CD4-positive, alpha-beta T cell treated with Interleukin-21 for 1 hour (primary cell): ENCODE measurements at regions not wholly inside any gene's neighbourhood (a gene's known extent, or its start where the extent isn't known, plus 50 kb on each side); places are given as distances from the start of the nearest gene placed in this dataset.

Experiments
- DNase-seq: peaks from one replicate; pipeline ENCODE4 v3.0.0-alpha.2; 2020

DNA sequence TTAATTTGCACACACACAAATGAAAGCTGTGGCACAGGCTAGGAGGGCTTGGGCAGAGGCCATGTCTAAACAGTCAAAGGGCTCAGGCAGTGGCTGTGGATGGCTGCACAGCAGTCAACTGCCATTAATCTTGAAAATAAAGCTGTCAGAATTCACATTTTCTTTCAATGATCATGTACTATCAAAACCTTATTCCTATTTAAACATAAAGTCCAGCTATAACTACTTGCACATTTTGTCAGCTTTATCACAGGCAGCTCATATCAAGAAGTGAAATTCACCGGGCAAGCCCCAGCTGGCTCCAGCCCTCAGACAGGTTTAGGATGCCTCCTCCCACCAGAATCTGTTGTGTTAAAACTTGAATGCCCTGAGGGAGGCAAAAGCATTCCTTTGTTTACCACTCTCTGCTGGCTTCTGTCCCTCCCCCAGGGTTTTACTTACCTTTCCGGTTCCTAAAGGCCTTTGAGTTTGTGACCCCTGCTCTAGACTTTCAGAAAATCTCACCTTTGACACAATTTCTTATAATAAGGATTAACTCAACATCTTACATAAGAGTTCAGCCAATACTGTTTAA lies 54.9 kb upstream of the GRAMD2B start:
- no peak for DNase-seq

DNA sequence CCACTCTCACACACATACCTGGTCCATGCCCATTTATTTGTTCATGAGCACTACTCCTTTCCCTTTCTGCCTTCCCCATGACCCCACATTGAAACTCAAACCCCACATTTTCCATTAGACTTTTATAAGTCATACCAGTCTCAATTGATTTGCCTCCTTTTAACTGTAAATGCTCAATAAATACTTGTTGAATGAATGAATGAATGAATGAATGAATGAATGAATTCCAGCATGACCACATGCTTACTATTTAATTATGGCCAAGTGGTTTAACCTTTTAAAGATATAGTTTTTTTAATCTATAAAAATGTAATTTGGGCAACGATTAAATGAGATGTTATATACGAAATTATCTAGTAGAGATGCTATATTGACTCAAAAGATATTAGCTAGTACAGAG lies 54.1 kb upstream of the GRAMD2B start:
- no peak for DNase-seq

DNA sequence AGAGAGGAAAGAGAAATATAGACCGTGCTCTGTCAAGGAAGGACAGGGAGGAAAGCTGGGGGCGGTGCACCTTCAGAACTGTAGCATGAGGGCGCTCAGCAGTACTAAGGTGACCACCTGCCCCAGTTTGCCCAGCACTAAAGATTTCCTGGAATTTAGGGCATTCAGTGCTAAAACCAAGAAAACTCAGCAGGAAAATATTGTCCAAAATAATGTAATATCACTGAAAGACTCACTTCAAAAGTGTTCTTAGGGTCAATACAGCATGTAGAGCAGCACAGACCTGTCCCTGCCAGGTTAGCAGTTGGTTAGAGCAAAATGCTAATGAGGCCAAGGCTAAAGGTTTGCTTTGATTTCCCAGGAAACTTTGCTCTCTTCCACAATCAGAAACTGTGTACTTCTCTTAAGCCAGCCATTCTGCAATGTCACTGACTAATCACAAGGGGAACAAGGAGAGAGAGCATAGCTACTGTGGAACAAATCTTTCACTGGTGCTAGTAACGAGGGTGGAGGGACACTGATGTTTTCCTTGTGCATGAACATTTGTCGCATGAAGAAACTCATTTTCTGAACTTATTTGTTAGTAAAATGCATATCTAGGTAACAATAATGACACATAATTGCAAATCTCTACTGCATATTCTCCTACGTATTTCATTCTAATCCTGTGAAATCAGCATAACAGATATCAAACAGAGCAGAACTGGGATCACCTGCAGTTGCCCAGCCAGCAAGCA lies 53.0 kb upstream of the GRAMD2B start:
- DNase-seq: no peak

DNA sequence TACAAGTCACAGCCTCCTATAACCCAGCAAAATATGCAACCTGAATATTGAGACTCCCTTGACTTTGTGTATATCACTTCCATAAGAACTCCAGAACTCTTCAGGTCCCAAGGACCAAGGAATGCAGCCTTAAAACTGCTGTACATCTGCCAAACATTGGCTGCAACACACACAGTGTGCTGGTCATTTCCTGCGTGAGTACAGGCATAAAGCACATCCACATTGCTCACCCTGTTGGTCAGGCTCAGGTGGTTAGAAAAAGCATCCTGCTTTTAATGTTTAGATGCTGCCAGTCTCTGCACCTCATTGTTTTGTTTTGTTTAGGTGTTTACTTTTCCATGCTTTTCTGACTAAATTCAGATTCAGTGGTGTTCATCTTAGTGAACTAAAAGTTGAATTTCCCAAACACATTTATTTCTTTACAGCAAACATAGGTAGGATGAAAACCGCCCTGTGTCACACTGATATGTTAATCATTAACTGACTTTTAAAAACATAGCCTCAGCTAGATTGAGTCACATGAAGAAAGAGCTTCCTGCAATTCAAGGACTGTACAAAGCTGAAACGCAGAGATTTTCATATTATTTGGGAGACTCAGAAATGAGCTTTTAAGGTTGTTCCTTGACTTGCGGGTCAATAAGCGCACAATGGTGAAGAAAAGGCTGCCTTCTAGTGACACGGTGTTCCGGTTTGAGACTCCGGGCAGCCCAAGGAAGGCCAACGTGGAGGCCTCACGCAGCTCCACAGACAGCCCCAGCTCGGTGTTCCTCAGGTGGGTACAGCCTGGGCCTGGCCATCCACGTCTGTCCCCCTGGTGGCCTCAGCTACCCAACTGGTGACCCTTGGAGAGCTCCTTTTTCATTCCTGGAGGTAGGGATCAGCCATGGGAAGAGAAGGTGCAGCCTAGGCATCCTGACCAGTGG lies 52.2 kb upstream of the GRAMD2B start:
- no peak for DNase-seq

DNA sequence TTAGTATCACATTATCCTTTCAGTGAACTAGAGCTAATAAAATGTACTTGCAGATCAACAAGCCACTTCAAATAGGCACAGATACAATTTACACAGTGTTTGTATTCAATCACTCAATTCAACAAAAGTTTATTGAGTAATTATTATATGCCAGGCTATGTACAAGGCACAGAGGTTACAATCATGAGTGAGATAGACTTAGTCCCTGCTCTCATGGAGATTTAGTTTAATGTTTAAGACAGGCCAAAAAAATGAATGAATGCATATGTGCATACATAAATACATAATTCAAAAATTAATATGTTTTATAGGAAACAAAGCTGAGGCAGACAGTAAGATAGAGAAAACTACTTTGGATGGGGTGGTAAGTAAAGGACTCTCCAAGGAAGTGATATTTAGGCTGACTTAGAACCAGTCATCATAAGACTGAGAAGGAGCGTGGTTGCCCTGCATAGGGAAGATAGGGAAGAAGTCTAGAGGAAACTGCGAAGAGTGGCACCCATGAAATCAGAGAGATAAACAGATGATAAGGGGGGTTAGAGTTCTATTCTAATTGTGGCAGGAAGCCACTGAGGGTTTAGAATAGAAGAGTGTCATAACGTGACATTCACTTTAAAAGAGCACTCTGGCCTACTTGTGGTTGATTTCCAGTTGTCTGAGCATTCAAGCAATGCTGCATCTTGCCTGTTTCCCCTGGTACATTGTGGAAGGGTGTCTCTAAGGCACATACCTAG lies 49.7 kb upstream of the GRAMD2B start:
- DNase-seq: peak; percentile 46
